Erythroblast (primary cell): ENCODE measurements at regions not wholly inside any gene's neighbourhood (a gene's known extent, or its start where the extent isn't known, plus 50 kb on each side); places are given as distances from the start of the nearest gene placed in this dataset.

Experiments used
- GATA1 ChIP-seq: IDR thresholded peaks from 2 replicates; pipeline ENCODE4 v1.6.1; 2011; ENCODE audit warnings: low read depth, mild to moderate bottlenecking, control low read depth, low read length, moderate library complexity
- POLR2A ChIP-seq: IDR thresholded peaks from 2 replicates; pipeline ENCODE4 v1.6.1; 2011; ENCODE audit warnings: mild to moderate bottlenecking, low read length

- TF ChIP-seq POLR2A (no peak), GATA1 (no peak)
Measured at GRCh38 chr9:116066221-116066620, 87.4 kb upstream of the PAPPA start.
